Activated CD4-positive, alpha-beta T cell treated with anti-CD3 and anti-CD28 coated beads, Interleukin-2, amount 10 ng/mL, durations not matched to agents 7 days and 5 days (primary cell): ENCODE measurements at regions not wholly inside any gene's neighbourhood (a gene's known extent, or its start where the extent isn't known, plus 50 kb on each side); places are given as distances from the start of the nearest gene placed in this dataset.

Source experiments
- CTCF ChIA-PET: fragments of 350-600 bp; sonication (Branson Sonifier 250); formaldehyde crosslinking; loops from one replicate; lab custom pipeline; 2021; ENCODE audit warnings: antibody characterized with exemption; lab: Charles Lee
- POLR2A ChIA-PET: fragments of 350-600 bp; sonication (Branson Sonifier 250); formaldehyde crosslinking; loops from one replicate; lab custom pipeline; 2021; ENCODE audit warnings: antibody characterized with exemption; lab: Charles Lee
- DNase-seq: peaks from one replicate; pipeline ENCODE4 v3.0.0-alpha.2; 2020
- H3K27ac Mint-ChIP-seq: one replicate; pipeline ENCODE4 v1.8.0; 2021; ENCODE audit warnings: mild to moderate bottlenecking, moderate library complexity, mixed read lengths
- H3K27me3 Mint-ChIP-seq: one replicate; pipeline ENCODE4 v1.8.0; 2021; ENCODE audit warnings: mixed read lengths
- H3K36me3 Mint-ChIP-seq: one replicate; pipeline ENCODE4 v1.8.0; 2021; ENCODE audit warnings: low read depth, mixed read lengths
- H3K4me1 Mint-ChIP-seq: one replicate; pipeline ENCODE4 v1.8.0; 2021; ENCODE audit warnings: mixed read lengths
- H3K4me3 Mint-ChIP-seq: one replicate; pipeline ENCODE4 v1.8.0; 2021; ENCODE audit warnings: mild to moderate bottlenecking, moderate library complexity, mixed read lengths
- H3K9me3 Mint-ChIP-seq: one replicate; pipeline ENCODE4 v1.8.0; 2021; ENCODE audit warnings: mixed read lengths

DNA sequence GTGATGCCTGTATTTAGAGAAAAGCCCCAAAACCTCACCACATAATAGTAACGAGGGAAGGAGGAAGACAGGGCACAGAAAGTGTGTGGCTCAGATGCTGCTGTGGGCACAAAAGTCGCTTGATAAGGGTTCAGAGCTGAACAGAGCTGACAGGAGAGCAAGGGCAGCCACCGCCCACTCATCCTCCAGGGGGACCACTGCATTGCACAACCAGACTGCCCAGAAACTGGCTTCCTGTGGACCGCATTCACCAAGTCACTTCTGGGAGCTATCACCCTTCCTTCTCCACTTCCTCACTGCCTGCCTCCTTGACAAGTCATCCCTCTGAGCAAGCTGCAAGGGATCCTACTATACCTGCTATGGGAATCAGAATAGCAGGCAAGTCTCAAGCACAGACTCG lies 512.4 kb upstream of the CDH11 start:
- H3K36me3 Mint-ChIP-seq, result no peaks in the 10 kb centered on the region

DNA sequence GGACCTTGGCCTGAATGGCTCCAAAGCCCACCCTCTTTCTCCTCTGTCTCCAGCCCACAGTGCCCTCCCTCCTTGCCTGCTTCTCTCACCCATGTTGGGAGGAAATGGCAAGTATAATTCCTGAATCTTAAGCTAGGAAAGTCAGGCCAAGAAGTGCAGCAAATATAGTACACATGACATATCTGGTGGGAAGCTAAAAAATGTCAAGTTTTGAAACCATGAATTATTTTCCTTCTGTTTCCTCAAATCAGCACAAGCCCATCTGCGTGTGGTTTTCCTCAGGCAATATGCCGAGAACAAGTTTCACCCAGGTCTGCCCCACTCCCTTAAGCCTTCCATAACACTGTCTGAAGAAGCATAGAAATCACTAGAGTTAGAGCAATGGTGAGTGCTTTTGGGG lies 502.8 kb upstream of the CDH11 start:
- POLR2A ChIA-PET, result no interaction called here
- no peak for DNase-seq
- H3K4me1 Mint-ChIP-seq, result no peaks in the 10 kb centered on the region
- H3K27me3 Mint-ChIP-seq, result no peaks in the 10 kb centered on the region
- no peak overlapping the region for H3K4me3 Mint-ChIP-seq
- no peaks in the 10 kb centered on the region for H3K9me3 Mint-ChIP-seq
- H3K36me3 Mint-ChIP-seq, result no peaks in the 10 kb centered on the region
- H3K27ac Mint-ChIP-seq, result no peak overlapping the region
- CTCF ChIA-PET, result no interaction called here

More for the DNA sequence above, 512.4 kb upstream of the CDH11 start:
- CTCF ChIA-PET, result no interaction called here
- Mint-ChIP-seq H3K9me3 (no peaks in the 10 kb centered on the region), H3K27me3 (no peaks in the 10 kb centered on the region), H3K4me3 (no peak overlapping the region), H3K4me1 (no peaks in the 10 kb centered on the region), H3K27ac (no peak overlapping the region)
- POLR2A ChIA-PET, result no interaction called here
- no peak for DNase-seq

- Mint-ChIP-seq H3K4me3 (no peak overlapping the region), H3K27ac (no peak overlapping the region), H3K27me3 (no peaks in the 10 kb centered on the region), H3K36me3 (no peaks in the 10 kb centered on the region), H3K4me1 (no peaks in the 10 kb centered on the region), H3K9me3 (no peaks in the 10 kb centered on the region)
- ChIA-PET CTCF (no interaction called here), POLR2A (no interaction called here)
- DNase-seq, result no peak
Measured at GRCh38 chr16:65624229-65624628, 502.4 kb upstream of the CDH11 start.

- H3K27ac Mint-ChIP-seq, result no peak overlapping the region
- no peaks in the 10 kb centered on the region for H3K9me3 Mint-ChIP-seq
- CTCF ChIA-PET, result no interaction called here
- POLR2A ChIA-PET, result no interaction called here
- no peaks in the 10 kb centered on the region for H3K4me1 Mint-ChIP-seq
- no peak overlapping the region for H3K4me3 Mint-ChIP-seq
- no peaks in the 10 kb centered on the region for H3K36me3 Mint-ChIP-seq
- no peaks in the 10 kb centered on the region for H3K27me3 Mint-ChIP-seq
- no peak for DNase-seq
Measured at GRCh38 chr16:65622871-65623270, 501.0 kb upstream of the CDH11 start.

GRCh38 chr16:65622151-65622550 lies 500.3 kb upstream of the CDH11 start:
- H3K36me3 Mint-ChIP-seq, result no peaks in the 10 kb centered on the region
- H3K4me1 Mint-ChIP-seq, result no peaks in the 10 kb centered on the region
- ChIA-PET POLR2A (no interaction called here), CTCF (no interaction called here)
- no peak for DNase-seq
- H3K9me3 Mint-ChIP-seq, result no peaks in the 10 kb centered on the region
- no peaks in the 10 kb centered on the region for H3K27me3 Mint-ChIP-seq
- no peak overlapping the region for H3K4me3 Mint-ChIP-seq
- no peak overlapping the region for H3K27ac Mint-ChIP-seq

DNA sequence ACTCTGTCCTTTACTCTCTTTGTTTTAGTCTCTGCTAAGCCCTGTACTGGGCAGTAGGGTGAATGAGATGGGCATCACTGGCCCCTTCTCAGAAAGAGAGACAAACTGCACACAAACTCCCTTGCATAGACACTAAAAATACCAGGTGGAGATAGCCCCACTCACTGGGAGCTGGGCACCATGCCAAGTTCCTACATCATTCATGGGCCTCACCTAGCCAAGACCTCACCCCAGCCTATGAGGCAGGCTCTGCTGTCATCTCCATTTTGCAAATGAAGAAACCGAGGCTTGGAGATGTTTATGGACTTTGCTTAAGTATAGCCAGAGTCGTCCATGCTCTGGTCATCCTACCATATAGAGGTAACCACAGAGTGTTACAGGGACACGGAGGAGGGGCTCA lies 499.8 kb upstream of the CDH11 start:
- no peaks in the 10 kb centered on the region for H3K4me1 Mint-ChIP-seq
- ChIA-PET POLR2A (no interaction called here), CTCF (interaction anchor here (0.6 kb wide), 1 partner anchor 1409 kb away, joined by 3 read pairs; no protein-coding TSS in a partner anchor)
- no peaks in the 10 kb centered on the region for H3K27me3 Mint-ChIP-seq
- H3K4me3 Mint-ChIP-seq, result no peak overlapping the region
- no peak overlapping the region for H3K27ac Mint-ChIP-seq
- H3K9me3 Mint-ChIP-seq, result no peaks in the 10 kb centered on the region
- H3K36me3 Mint-ChIP-seq, result no peaks in the 10 kb centered on the region
- DNase-seq, result no peak

- no peaks in the 10 kb centered on the region for H3K36me3 Mint-ChIP-seq
- H3K9me3 Mint-ChIP-seq, result no peaks in the 10 kb centered on the region
- ChIA-PET POLR2A (no interaction called here), CTCF (no interaction called here)
- no peak overlapping the region for H3K27ac Mint-ChIP-seq
- no peak for DNase-seq
- no peak overlapping the region for H3K4me3 Mint-ChIP-seq
- H3K4me1 Mint-ChIP-seq, result no peaks in the 10 kb centered on the region
- H3K27me3 Mint-ChIP-seq, result no peaks in the 10 kb centered on the region
Measured at GRCh38 chr16:65619606-65620005, 497.7 kb upstream of the CDH11 start.

- H3K27ac Mint-ChIP-seq, result no peak overlapping the region
- no peaks in the 10 kb centered on the region for H3K9me3 Mint-ChIP-seq
- no peak for DNase-seq
- H3K36me3 Mint-ChIP-seq, result no peaks in the 10 kb centered on the region
- H3K4me1 Mint-ChIP-seq, result no peaks in the 10 kb centered on the region
- H3K4me3 Mint-ChIP-seq, result no peak overlapping the region
- ChIA-PET CTCF (no interaction called here), POLR2A (no interaction called here)
- H3K27me3 Mint-ChIP-seq, result no peaks in the 10 kb centered on the region
Measured at GRCh38 chr16:65618931-65619330, 497.1 kb upstream of the CDH11 start.

GRCh38 chr16:65618333-65618732 lies 496.5 kb upstream of the CDH11 start:
- Mint-ChIP-seq H3K4me3 (no peak overlapping the region), H3K36me3 (no peaks in the 10 kb centered on the region), H3K27ac (no peak overlapping the region), H3K4me1 (no peaks in the 10 kb centered on the region), H3K9me3 (no peaks in the 10 kb centered on the region), H3K27me3 (no peaks in the 10 kb centered on the region)
- ChIA-PET CTCF (no interaction called here), POLR2A (no interaction called here)
- no peak for DNase-seq

GRCh38 chr16:65617421-65617820 lies 495.6 kb upstream of the CDH11 start:
- H3K9me3 Mint-ChIP-seq, result peaks cover 2% of the 10 kb centered on the region
- H3K27ac Mint-ChIP-seq, result no peak overlapping the region
- no peaks in the 10 kb centered on the region for H3K36me3 Mint-ChIP-seq
- H3K27me3 Mint-ChIP-seq, result no peaks in the 10 kb centered on the region
- DNase-seq, result no peak
- POLR2A ChIA-PET, result no interaction called here
- no peaks in the 10 kb centered on the region for H3K4me1 Mint-ChIP-seq
- no peak overlapping the region for H3K4me3 Mint-ChIP-seq
- CTCF ChIA-PET, result no interaction called here

- no peaks in the 10 kb centered on the region for H3K36me3 Mint-ChIP-seq
- ChIA-PET CTCF (no interaction called here), POLR2A (no interaction called here)
- DNase-seq, result no peak
- H3K9me3 Mint-ChIP-seq, result peaks cover 8% of the 10 kb centered on the region
- no peak overlapping the region for H3K4me3 Mint-ChIP-seq
- H3K4me1 Mint-ChIP-seq, result no peaks in the 10 kb centered on the region
- no peaks in the 10 kb centered on the region for H3K27me3 Mint-ChIP-seq
- no peak overlapping the region for H3K27ac Mint-ChIP-seq
Measured at GRCh38 chr16:65608455-65608854, 486.6 kb upstream of the CDH11 start.

GRCh38 chr16:65604771-65605170 lies 482.9 kb upstream of the CDH11 start:
- Mint-ChIP-seq H3K4me3 (no peak overlapping the region), H3K4me1 (no peaks in the 10 kb centered on the region), H3K36me3 (no peaks in the 10 kb centered on the region), H3K27me3 (no peaks in the 10 kb centered on the region), H3K9me3 (peaks cover 4% of the 10 kb centered on the region), H3K27ac (no peak overlapping the region)
- DNase-seq, result no peak
- CTCF ChIA-PET, result no interaction called here
- POLR2A ChIA-PET, result no interaction called here

- no peak for DNase-seq
- no peak overlapping the region for H3K27ac Mint-ChIP-seq
- H3K36me3 Mint-ChIP-seq, result no peaks in the 10 kb centered on the region
Measured at GRCh38 chr16:65601781-65602180, 479.9 kb upstream of the CDH11 start.

DNA sequence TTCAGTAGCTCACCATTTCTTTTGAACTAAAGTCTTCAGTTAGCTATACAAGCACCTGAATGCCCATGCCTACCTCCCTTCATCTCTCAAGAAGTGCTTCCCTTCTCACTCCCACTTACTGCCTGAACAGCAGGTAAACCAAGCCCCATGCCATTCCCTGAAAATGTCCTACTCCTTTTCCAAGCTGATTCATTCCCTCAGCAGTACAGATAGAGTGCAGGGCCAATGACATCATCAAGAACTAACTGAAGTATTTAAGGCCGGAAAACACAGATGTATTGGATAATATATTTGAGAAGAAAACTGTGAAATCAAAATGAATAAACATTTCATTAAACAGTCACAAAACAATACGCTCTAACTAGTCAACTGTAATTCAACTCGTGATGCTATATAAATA lies 478.8 kb upstream of the CDH11 start:
- Mint-ChIP-seq H3K36me3 (no peaks in the 10 kb centered on the region), H3K9me3 (peaks cover 4% of the 10 kb centered on the region)

More at GRCh38 chr16:65601781-65602180, 479.9 kb upstream of the CDH11 start:
- H3K4me3 Mint-ChIP-seq, result no peak overlapping the region
- ChIA-PET POLR2A (no interaction called here), CTCF (no interaction called here)
- peaks cover 4% of the 10 kb centered on the region for H3K9me3 Mint-ChIP-seq
- no peaks in the 10 kb centered on the region for H3K27me3 Mint-ChIP-seq
- no peaks in the 10 kb centered on the region for H3K4me1 Mint-ChIP-seq

More for the DNA sequence above, 478.8 kb upstream of the CDH11 start:
- ChIA-PET CTCF (no interaction called here), POLR2A (no interaction called here)
- Mint-ChIP-seq H3K4me1 (no peaks in the 10 kb centered on the region), H3K27ac (no peak overlapping the region), H3K4me3 (no peak overlapping the region), H3K27me3 (no peaks in the 10 kb centered on the region)
- DNase-seq, result no peak
